ENCODE measurements at regions not wholly inside any gene's neighbourhood (a gene's known extent, or its start where the extent isn't known, plus 50 kb on each side); places are given as distances from the start of the nearest gene placed in this dataset.

DNA sequence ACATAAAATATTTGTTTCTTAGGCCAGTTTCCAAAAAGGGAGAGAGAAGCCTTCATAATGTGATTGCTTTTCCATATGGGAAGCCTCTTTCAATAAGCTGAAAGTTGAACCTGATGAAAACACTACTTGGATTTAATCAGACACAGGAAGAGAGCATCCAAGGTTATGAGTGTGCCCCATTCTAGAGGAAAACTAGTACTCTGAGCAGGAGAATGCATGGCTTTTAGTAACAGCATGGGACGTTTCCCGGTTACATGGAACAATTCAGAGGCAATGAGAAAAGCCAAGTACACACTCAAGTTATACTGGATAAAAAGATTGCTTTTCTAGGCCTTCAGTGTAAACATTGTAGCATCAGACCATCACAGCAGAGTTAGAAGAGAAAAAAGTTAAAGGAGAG lies 315.8 kb downstream of the ZNF516 start:
- DNase-seq, result no peak

DNA sequence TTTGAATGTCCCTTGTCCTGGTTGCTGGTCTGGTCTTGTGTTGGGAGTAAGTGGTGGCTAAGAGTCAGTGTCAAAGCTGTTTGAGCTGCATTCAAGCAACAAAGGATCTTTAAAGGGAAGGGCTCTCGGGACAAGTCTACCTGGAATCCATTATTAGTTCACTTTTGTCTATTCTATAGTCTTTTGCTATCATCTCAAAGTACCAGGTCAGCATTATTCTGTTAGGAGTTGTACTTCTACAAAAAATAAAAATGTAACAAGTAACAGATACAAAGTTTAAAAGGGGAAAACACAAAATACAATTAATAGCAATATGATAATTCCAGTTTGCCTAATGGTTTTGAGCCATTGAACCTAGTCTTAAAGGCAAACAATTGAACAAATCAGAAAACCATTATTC lies 317.9 kb downstream of the ZNF516 start:
- no peak for DNase-seq

DNA sequence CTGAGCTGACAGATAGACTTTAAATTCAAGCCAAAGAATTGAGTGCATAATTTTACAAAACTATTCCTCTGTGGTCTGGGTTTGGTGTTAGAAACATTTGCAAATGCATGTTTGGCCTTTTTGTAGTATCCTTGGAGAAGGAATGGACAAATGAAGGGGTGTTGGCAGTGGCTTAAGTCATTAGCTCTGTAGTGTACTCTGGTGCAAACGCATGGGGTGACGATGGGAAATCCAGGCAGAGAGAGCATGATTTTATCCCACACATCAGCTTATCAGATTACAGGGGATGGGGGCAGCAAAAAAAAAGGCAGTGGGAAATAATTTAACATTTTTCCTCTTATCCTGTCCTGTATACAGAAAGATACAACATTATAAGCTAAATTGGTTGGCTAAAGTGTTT lies 320.6 kb downstream of the ZNF516 start:
- DNase-seq, result no peak

DNA sequence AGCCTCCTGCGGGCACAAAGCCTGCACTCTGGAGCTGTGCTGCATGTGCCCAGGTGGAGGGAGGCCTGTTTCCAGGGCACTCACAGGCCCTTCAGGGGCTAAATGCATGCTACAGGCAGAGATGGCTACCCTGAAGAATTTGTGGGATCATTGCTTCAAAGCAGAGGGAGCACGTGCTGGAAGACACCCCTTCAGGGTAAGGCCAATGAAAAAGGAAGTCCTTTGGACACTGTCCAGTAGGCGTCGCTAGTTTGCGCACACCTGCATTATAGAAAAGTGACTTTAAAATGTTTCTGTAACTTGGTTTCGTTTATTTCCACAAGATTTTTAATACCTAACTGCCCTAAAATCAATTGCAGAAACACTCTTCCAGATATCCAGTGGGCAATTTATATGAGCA lies 325.3 kb downstream of the ZNF516 start:
- DNase-seq, result no peak

DNA sequence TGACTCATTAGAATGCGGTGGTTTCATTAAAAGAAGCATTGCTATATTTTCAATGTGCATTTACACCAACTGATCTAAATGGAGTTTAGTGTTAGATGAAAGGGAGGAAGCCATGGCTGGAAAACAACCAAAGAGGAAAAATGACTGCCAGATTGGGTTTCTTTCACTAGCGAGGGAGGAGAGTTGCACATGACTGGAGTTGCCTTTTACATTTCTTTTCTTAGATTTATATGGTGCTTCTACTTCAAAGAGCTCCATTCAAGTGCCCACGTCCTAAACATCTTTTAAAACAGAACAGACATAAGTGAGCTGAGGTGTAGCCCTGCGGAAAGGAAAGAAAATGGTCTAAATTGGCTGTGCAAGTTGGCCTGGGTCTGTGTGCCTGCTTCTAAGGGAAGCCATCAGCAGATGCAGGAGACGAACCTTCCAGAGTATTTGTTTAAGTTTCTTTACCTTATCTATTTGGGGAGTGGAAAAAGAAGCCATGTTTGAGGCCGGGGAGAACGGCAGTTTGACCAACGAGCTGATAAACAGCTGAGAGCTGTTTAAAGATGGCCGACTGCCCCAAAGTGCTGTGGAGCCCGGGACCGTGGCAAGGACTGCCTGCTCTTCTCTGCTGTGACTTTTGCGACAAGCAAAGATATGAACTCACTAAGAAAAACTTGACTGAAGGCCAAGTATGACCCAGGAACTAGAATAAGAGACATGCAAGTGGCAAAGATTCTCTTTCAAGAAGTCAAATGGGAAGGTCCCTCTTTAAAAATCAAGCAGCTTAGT lies 327.0 kb downstream of the ZNF516 start:
- no peak for DNase-seq

DNA sequence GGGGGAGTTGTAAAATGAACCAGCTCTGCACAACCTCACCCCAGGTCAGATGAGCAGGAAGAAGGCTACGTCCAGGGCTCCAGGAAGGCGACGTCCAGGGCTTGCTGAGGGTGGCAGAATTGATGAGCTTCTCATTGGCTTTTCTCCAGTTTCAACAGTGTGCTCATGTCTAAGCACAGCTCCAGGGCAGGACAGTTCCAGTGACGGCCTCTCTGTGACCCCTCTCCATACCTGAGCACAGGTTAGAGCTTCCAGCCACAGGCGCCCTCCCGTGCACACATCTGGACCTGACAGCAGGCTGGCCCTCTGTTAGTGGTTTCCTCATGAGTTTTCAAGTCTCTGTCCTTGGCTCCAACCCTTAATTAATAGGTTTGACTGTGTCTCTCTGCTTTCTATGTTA lies 327.6 kb downstream of the ZNF516 start:
- DNase-seq, result no peak

DNA sequence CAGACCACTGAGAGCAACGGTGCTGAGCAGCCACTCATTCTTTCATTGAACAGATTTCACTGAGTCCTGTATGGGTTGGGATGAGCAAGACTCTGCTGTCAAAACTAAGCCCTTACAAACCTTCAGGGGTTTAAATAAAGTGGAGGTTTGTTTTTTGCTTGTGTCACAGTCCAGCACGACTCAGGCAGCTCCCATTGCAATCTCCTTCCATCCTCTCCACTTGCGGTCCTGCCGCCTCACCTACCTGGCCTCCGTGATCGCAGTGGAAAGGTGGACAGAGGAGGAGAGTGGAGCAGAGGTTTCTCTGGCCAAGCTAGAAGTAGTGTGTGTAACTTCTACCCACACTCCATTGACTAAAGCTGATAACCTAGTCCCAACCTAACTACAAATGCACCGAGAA lies 332.2 kb downstream of the ZNF516 start:
- no peak for DNase-seq

DNA sequence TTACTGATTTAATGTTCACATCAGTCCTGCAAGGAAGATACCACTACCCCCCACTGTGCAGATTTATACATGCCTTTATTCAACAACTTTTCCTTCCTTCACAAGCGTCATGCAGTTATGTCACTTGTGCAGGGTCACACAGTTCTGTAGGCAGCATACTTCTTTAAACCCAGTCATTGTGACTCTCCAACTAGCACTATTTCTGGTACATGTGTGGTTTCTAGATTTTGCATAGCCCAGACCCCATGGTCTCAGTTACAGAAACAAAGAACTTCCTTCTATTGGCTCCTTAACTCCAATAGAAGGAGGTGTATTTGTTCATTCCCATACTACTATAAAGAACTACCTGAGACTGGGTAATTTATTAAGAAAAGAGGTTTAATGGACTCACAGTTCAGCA lies 333.1 kb downstream of the ZNF516 start:
- DNase-seq, result no peak

DNA sequence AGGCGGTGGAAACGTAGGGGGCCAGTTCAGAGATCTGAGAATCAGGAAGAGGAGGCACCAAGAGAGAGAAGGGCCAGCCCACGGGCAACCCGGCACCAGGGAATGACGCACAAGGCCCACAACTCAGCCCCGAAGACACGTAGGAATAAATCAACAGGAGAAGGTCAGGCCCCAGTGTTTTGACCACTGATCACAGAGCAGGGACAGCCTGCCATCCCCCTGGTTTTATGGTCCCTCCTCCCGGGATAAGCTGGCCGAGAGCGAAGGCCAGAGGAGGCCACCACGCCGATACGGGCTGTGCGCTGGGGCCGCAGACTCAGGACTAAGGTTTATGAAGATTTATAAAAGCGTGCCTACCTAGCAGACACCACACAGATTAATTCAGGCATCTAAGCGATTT lies 341.4 kb downstream of the ZNF516 start:
- no peak for DNase-seq

DNA sequence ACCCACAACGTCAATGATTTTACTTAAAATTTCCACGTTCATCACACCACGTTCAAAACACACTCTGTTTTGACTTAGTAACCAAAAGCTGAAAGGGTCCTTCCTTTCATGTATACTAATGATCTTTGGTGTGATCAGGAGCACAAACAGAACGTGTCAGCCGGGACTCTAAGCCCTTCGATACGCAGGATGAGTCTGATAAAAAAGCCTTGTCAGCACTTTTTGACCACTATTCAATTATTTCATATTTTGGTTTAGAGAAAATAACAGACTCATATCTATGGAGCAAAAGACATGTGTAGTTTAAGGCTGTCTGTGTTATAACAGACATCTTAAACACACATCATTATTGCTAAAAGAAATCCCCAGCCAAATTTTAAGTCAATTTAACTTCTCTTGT lies 345.3 kb downstream of the ZNF516 start:
- no peak for DNase-seq

DNA sequence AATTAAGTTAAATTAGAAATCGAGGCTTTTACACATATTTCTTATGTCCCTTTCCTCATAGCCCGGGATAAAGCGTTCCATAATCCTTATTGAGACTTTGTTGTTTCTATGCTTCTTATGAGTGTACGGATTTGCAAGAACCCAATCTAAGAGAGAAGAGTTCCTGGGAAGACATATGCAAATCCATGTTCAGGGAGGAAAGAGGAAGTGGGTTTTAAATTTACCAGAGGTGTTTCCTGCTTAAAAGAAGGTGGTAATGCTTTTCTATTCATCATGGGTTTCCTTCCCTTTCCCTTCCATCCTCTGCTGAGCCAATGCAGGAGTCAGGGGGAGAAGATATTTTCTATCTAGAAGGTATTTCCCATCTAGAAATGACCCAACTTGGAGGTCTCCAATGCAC lies 345.8 kb downstream of the ZNF516 start:
- no peak for DNase-seq

DNA sequence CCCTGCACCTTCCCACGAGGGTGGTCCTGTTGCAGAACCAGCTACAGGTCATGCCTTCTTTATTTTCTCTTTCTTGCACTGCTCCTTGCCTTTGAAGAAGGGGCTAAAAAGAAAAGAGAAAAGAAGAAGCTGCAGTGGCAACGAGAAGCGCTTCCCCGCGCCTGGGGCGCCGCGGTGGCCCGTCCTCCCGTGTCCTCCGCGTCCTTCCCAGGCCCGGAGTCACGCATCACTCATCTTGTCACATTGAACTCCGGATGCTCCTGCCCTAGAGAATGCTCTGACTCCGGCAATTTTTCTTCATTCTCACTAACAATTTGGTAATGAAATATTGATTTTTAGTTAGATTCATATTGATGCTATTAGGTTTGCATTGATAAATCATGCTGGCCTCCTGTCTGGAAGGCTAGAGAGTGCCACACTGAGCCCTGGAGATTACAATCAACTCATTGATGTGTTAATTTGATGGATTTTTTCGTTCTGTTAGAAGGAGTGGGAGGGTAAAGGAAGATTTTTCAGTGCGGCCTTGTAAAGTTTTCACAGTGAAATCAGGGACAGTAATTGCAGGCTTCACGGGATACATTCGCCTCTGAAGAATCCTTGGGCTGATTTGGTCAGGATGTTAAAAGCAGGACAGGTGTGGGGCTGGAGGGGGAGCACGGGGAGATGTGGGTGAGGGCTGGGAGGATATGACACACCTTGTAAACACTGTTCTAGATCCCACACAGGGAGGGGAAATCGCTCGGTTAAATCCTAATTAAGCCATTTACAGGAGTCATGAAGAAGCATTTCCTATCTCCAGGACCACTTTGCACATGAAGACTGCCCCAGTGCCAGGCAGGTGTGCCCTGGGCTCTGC lies 349.3 kb downstream of the ZNF516 start:
- no peak for DNase-seq

DNA sequence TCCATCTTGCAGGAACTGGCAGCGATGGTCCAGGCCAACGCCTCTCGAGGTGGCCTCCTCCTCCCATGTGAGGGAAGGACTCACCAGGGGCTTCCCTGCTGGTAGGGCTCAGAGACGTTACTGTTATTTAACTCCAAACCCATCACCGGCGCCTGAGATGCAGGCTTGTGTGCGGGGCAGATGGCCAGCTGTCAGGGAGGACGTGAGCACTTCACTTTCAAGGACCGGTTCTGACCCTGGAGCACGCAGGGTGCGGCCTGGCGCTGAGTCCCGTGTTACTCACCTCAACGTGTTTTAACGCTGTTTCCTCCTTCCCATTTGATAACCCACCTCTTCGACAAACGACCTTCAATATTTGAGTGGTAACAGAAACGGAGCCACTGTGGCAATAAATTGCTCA lies 350.2 kb downstream of the ZNF516 start:
- DNase-seq, result no peak

DNA sequence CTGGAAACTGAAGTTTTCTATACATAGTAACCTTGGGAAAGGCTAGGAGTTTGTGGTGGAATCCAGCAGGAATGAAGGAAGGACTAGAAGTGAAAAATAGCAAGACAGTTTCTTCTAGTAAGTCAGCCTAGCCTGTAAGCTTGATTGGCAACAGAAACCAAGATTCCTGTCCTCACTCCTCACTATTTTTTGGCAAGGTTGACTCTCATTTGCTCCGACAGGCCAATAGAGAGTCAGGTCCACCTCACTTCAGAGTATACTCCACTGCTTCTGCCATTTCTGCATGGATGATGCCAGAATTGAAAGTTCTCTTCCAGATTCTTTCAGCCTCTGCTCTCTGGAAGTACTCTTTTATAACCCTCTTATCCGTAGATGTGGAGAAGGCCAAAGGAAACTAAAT lies 352.4 kb downstream of the ZNF516 start:
- no peak for DNase-seq

DNA sequence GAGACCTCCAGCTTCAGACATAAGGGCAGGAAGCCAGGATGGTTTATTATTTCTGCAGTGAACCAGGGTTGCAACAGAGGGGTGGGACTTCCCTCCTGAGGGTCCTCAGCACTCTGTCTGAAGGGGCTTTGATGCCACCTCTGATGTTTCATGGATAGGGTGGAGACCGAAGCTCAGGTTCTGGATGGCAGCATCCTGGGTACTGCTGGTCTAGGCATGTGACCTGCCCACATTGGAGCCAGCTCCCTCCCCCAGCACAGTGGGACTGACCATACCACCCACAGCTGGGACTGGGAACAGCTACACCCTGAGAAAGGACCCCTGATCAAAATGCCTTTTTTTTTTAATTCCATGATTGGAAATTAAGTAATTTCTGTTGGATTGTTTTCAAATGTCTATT lies 355.2 kb downstream of the ZNF516 start:
- no peak for DNase-seq

DNA sequence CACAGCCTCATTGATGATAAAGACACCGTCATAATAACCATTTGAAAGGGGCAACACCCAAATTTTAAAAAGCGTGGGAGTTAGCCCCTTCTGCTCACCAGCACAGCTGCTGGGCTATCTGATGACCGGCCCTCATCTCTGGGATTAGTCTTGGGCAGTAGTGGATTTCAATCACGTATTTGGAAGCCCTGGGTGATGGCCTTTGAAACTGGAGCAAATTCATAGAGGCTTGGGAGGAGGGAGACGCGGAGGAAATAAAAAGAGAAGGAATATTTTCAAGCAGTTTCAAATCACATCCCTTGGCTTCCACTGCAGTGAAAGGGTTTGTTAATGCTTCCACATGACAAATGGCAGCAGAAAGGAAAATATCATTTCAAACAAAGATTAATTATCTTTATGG lies 357.8 kb downstream of the ZNF516 start:
- DNase-seq, result no peak

DNA sequence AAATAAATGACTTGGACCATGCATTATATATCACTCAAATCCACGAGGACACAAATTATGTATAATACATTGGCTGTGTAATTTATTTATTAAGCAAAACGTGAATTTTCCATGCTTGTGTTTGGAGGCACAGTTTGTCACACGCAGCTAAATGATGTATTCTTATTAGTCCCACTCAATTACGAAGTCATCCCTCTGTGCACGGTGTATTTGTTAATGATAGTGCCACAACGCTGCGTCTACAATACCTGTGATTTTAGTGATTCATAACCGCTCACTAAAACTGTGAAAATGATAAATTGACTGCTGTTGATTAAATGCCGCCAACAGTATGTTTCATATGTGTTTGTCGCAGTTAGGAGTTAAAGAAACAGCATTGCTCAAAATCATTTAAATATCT lies 358.3 kb downstream of the ZNF516 start:
- no peak for DNase-seq

DNA sequence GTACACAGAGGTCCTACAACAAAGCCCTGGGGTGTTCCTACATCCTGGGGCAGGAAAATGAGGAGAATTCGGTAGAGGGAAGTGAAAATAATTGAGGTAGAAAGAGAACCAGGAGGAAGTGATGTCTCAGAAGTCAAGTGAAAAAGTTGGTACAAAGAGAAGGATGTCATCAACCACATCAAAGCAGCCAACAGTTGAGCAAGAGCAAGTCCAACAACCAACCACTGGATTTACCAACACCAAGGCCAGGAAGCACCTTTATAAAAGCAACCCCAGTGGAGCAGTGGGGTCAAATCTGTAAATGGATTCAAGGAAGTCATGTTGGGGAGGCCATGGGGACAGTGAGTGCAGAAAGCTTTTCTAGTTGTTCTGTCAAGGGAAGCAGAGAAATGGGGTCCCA lies 360.4 kb downstream of the ZNF516 start:
- no peak for DNase-seq

DNA sequence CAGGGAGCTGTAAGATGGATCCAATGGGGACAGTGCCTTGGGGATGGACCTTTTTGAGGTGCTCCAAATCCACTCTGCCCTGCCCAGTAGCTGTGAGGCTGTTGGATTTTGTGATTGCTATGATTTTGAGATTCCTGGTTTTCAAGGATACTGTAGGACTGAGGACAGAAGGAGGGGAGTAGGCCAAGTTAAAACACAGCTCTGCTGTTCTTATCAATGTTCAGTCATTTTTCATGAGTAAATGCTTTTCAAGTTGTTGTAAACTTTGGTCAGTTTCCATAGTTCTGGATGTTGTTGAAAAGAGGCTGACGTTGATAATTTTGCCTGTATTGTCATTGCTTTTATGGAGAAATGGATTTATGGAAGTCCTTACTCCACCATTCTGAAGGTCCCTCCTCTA lies 361.2 kb downstream of the ZNF516 start:
- no peak for DNase-seq

DNA sequence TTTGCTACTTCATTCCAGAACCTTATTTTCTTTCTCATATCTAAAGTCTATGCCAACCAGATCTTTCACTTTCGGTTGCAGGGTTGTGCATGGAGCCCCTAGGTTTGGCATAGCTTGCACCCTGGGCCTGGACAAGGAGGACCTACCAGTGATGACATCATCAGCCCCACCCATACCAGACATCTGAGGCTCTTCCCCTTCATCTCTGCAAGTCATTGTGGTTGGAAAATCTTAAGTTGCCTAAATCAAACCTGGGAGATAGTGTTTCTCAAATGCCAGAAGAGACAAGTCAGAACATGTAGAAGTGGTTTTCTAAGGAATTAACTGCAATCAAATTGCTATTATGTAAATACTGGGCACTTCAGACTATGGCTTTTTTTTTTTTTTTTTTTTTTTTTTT lies 363.3 kb downstream of the ZNF516 start:
- no peak for DNase-seq

DNA sequence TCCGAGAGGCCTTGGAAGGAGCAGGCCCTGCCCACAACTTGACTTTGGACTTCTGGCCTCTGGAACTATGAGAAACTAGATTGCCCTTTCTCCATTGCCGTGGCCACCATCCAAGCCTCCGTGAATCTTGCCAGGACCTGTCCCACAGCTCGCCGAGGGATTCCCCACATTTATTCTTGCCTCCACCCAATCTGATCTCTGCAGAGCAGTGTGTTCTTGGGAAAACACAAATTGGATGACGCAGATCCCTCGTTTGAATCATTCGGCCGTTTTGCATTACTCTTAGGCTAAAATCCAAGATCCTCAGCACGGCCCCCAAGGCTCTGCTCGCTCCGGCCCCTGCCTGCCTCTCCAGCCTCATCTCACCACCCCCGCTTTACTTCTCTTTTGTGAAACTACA lies 364.2 kb downstream of the ZNF516 start:
- no peak for DNase-seq

DNA sequence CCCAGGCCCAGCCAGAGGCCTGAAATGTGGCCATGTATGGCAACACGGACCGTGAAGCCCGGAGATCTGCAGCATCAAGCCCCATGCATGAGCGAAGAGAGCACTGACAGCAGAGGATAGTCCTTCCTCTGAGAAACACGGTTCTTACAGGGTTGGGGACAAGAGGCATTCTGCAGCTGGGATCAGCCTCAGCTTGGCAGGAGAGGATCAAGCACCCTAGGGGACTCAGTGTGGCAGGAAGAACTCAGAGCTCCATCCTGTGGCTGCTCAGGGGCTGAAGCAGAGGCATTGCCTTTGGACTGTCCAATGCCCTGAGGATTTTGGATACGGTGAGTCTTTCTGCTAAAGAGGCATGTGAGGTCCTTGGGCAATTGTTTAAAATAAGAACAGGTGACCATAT lies 368.7 kb downstream of the ZNF516 start:
- DNase-seq, result peak; percentile 42

DNA sequence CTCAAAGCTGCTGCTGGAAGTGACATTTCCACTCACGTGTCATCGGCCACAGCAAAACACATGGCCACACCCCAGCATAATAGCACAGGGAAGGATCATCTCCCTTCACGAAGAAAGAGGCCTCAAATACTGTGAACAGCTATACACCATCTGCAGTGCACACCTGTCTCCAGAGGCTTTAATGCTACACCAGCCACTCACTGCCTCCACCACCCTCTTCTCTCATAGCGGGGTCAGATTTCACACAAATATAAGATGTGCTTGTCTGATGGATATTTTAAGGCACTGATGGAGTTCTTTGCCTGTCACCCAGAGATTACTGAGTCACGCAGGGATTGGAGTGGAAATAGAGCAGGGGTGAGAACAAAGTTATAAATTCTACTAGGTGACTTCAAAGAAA lies 374.0 kb downstream of the ZNF516 start:
- no peak for DNase-seq

DNA sequence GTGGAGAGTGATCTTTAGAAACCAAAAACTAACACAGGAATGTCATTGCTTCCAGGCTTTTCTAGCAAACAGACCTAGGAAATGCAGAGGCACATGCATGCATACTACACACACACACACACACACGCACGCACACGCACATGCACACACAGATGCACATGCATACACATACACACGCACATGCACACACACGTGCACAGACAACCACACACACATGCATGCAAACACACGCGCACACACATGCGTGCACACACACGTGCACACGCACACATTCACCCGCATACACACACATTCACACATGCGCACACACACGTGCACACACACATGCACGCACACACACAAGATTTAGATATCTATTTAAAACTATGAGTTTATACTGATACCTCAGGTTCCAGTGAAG lies 379.5 kb downstream of the ZNF516 start:
- no peak for DNase-seq

DNA sequence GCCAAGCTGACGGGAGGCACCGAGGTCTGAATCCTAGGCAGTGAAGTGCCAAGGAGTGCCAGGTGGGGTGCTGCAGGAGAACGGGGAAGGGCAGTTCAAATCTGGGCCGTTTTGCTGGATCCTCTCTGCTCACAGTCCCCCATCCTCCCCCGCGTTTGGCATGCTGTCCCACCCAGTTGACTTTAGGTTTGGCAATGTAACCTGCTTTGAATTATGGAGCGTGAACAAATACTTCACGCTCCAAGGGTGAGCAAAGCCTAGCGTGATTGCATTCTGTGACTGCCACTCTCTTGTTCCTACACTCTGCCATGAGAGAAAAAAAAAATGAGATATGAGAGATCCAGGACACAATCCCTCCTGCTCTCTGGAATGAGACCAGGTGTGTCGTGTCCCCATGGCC lies 381.9 kb downstream of the ZNF516 start:
- no peak for DNase-seq

All from NCI-H1092 (cell line).